Activated B cell treated with CpG ODN at 0.5 μM for 24 hours (primary cell): ENCODE measurements at regions not wholly inside any gene's neighbourhood (a gene's known extent, or its start where the extent isn't known, plus 50 kb on each side); places are given as distances from the start of the nearest gene placed in this dataset.
"Not testable (repeated sequence)": the region's sequence is repeated elsewhere in the genome, so short reads cannot be mapped to it uniquely, and the experiment has no call there.

Experiments
- ATAC-seq: fragments of 200-7000 bp; cut with Tn5 transposase; one replicate; pipeline ENCODE4 v1.10.0; 2021; ENCODE audit warnings: low read depth, mild to moderate bottlenecking, moderate library complexity
- CTCF ChIA-PET: fragments of 350-600 bp; sonication (Branson Sonifier 250); formaldehyde crosslinking; loops from one replicate; lab custom pipeline; 2021; ENCODE audit warnings: antibody characterized with exemption; lab: Charles Lee
- POLR2A ChIA-PET: fragments of 350-600 bp; sonication (Branson Sonifier 250); formaldehyde crosslinking; loops from one replicate; lab custom pipeline; 2021; ENCODE audit warnings: antibody characterized with exemption; lab: Charles Lee
- DNase-seq: peaks from one replicate; pipeline ENCODE4 v3.0.0; 2022
- H3K27ac Mint-ChIP-seq: one replicate; pipeline ENCODE4 v1.8.0; 2020; ENCODE audit warnings: mixed read lengths
- H3K27me3 Mint-ChIP-seq: one replicate; pipeline ENCODE4 v1.8.0; 2021; ENCODE audit warnings: mixed read lengths
- H3K36me3 Mint-ChIP-seq: one replicate; pipeline ENCODE4 v1.8.0; 2021; ENCODE audit warnings: low read depth, mixed read lengths
- H3K4me1 Mint-ChIP-seq: one replicate; pipeline ENCODE4 v1.8.0; 2021; ENCODE audit warnings: mixed read lengths
- H3K4me3 Mint-ChIP-seq: one replicate; pipeline ENCODE4 v1.8.0; 2020; ENCODE audit warnings: mild to moderate bottlenecking, mixed read lengths
- H3K9me3 Mint-ChIP-seq: one replicate; pipeline ENCODE4 v1.8.0; 2020; ENCODE audit warnings: mixed read lengths
- intact Hi-C: fragments of 100-400 bp; cut with micrococcal nuclease; formaldehyde crosslinking; loops from one replicate; pipeline ENCODE4 v1.15.1; 2024
- TF ChIP-seq, protein P1 (sequence below): fragments of 200-600 bp; IDR thresholded peaks from one replicate; pipeline ENCODE4 v1.8.0; 2022; ENCODE audit warnings: antibody characterized with exemption, mild to moderate bottlenecking

DNA sequence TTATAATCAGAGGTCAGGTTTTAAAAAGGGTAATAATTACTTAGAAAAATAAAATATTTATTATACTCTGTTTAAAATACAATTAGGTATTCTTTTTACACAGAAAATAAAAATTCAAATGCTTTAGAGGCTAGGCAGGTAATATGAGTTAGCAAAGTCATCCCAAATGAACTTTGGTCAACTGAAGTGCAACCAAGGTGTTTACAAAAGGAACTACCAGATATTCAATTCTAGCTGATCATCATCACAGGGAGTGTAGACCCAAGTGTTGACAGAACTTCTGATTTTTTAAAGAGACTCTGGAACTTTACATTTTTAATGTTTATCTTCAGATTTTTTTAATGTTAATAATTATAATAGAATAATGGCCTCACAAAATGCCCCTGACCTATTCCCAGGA is 59.3 kb upstream of the COL5A2 start:
- no peaks in the 10 kb centered on the region for H3K9me3 Mint-ChIP-seq
- no peak overlapping the region for H3K27ac Mint-ChIP-seq
- H3K36me3 Mint-ChIP-seq = no peaks in the 10 kb centered on the region
- TF ChIP-seq, protein P1, sequence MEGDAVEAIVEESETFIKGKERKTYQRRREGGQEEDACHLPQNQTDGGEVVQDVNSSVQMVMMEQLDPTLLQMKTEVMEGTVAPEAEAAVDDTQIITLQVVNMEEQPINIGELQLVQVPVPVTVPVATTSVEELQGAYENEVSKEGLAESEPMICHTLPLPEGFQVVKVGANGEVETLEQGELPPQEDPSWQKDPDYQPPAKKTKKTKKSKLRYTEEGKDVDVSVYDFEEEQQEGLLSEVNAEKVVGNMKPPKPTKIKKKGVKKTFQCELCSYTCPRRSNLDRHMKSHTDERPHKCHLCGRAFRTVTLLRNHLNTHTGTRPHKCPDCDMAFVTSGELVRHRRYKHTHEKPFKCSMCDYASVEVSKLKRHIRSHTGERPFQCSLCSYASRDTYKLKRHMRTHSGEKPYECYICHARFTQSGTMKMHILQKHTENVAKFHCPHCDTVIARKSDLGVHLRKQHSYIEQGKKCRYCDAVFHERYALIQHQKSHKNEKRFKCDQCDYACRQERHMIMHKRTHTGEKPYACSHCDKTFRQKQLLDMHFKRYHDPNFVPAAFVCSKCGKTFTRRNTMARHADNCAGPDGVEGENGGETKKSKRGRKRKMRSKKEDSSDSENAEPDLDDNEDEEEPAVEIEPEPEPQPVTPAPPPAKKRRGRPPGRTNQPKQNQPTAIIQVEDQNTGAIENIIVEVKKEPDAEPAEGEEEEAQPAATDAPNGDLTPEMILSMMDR = no peak
- DNase-seq = no peak
- no peak overlapping the region for H3K4me3 Mint-ChIP-seq
- no peak for ATAC-seq
- intact Hi-C loops = no loop called here
- H3K27me3 Mint-ChIP-seq = no peaks in the 10 kb centered on the region
- H3K4me1 Mint-ChIP-seq = no peaks in the 10 kb centered on the region
- ChIA-PET POLR2A (no interaction called here), CTCF (no interaction called here)

DNA sequence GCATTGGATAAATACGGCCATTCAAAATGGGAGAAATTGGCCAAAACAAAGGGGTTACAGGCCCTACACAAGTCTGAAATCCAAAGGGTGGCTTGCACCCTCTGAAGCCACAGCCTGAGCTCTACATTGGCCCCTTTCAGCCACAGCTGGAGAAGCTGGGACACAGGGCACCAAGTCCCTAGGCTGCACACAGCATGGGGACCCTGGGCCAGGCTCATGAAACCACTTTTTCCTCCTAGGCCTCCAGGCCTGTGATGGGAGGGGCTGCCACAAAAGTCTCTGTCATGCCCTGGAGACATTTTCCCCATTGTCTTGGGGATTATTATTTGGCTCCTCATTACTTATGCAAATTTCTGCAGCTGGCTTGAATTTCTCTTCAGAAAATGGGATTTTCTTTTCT is 64.3 kb upstream of the COL5A2 start:
- POLR2A ChIA-PET = not testable (repeated sequence)

DNA sequence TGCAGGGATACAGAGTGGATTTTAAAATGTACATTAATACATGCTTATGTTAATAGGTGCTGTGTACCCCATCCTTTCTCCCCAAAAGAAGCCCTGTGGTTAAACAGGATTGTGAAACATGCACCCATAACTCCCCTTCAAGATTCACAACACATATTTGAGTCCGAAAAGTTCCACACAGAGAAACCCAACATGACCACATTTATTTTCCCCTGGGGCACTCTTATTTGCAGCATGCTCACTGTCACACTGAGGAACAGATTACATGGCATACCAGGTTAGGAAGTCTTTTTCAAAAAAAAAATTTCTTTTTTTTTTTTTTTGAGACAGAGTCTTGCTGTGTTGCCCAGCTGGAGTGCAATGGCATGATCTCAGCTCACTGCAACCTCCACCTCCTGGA is 67.7 kb upstream of the COL5A2 start:
- Mint-ChIP-seq H3K4me1 (no peaks in the 10 kb centered on the region), H3K27ac (no peak overlapping the region), H3K36me3 (no peaks in the 10 kb centered on the region), H3K27me3 (no peaks in the 10 kb centered on the region), H3K4me3 (no peak overlapping the region), H3K9me3 (peaks cover 7% of the 10 kb centered on the region)
- ATAC-seq = no peak
- TF ChIP-seq, protein P1 = no peak
- intact Hi-C loops = no loop called here
- no peak for DNase-seq
- POLR2A ChIA-PET = no interaction called here
- CTCF ChIA-PET = no interaction called here

More for the DNA sequence above, 64.3 kb upstream of the COL5A2 start:
- H3K4me1 Mint-ChIP-seq, H3K27me3 Mint-ChIP-seq, ATAC-seq, CTCF ChIA-PET, intact Hi-C loops, H3K4me3 Mint-ChIP-seq, H3K27ac Mint-ChIP-seq, H3K9me3 Mint-ChIP-seq, H3K36me3 Mint-ChIP-seq, DNase-seq: not testable (repeated sequence)

DNA sequence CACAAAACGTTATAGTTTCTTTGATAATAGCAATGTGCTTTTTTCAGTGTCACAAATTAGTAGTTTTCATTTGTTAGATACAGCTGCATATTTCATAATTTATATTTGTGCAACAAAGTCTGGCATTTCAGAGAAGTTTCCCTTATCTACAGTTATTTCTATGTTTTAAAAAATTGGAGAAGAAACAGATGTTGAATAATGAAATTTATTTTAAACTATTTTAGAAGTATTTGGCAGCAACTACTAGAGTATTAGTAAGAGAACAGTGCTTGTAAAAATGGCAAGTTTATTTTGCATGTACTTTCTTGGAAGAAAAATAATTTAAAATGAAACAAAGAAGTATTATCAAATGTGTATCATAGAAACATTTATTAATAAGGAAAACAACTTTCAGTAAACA is 68.6 kb upstream of the COL5A2 start:
- POLR2A ChIA-PET = no interaction called here

DNA sequence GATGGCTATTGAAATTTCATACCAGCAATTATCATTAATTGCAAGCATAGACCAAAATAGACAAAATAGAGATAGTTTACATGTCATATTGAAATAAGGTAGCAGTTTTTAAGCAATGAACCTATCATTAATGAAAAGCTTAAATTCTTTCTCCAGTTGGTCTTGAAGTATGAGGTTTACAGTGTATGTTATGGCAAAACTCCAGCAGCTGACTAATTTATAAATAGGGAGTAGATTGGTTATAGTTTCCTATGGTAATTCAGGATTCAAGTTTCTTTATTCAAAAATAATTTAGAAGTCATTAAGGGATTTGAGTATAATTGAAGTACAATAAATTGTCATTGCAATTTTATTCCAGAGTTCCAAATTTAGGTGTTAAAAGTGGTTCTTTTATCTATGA is 69.6 kb upstream of the COL5A2 start:
- ATAC-seq (no peak), DNase-seq (no peak)
- Mint-ChIP-seq H3K27me3 (no peaks in the 10 kb centered on the region), H3K36me3 (no peaks in the 10 kb centered on the region), H3K9me3 (peaks cover 7% of the 10 kb centered on the region), H3K27ac (no peak overlapping the region), H3K4me1 (no peaks in the 10 kb centered on the region), H3K4me3 (no peak overlapping the region)
- TF ChIP-seq, protein P1 = no peak
- ChIA-PET POLR2A (no interaction called here), CTCF (no interaction called here)
- intact Hi-C loops = no loop called here

More for the DNA sequence above, 68.6 kb upstream of the COL5A2 start:
- Mint-ChIP-seq H3K36me3 (no peaks in the 10 kb centered on the region), H3K27ac (no peak overlapping the region), H3K9me3 (peaks cover 7% of the 10 kb centered on the region), H3K4me3 (no peak overlapping the region), H3K27me3 (no peaks in the 10 kb centered on the region), H3K4me1 (no peaks in the 10 kb centered on the region)
- TF ChIP-seq, protein P1 = no peak
- no peak for ATAC-seq
- CTCF ChIA-PET = no interaction called here
- intact Hi-C loops = no loop called here
- DNase-seq = no peak

DNA sequence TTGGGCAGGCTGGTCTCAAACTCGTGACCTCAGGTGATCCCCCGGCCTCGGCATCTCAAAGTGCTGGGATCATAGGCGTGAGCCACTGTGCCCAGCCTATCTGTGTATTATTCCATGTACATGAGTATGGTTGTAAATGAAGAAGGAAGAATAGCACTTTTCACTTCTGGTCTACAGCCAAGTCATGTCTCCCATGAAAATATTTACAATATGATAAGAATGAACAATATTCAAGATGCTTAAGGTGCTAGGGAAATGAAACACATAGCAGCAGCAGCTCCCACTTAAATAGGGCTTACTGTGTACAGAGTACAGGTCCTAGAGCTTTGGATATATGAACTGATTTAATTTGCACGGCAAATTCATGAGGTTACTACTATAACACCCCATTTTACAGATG is 70.3 kb upstream of the COL5A2 start:
- Mint-ChIP-seq H3K9me3 (peaks cover 1% of the 10 kb centered on the region), H3K36me3 (no peaks in the 10 kb centered on the region), H3K4me3 (no peak overlapping the region), H3K27me3 (no peaks in the 10 kb centered on the region), H3K4me1 (no peaks in the 10 kb centered on the region), H3K27ac (no peak overlapping the region)
- DNase-seq (no peak), ATAC-seq (no peak)
- TF ChIP-seq, protein P1 = no peak
- POLR2A ChIA-PET = no interaction called here
- intact Hi-C loops = no loop called here
- CTCF ChIA-PET = no interaction called here
